Activated CD8-positive, alpha-beta T cell treated with anti-CD3 and anti-CD28 coated beads for 36 hours (primary cell): ENCODE measurements at regions not wholly inside any gene's neighbourhood (a gene's known extent, or its start where the extent isn't known, plus 50 kb on each side); places are given as distances from the start of the nearest gene placed in this dataset.

Source experiments
- ATAC-seq: fragments of 200-7000 bp; cut with Tn5 transposase; one replicate; pipeline ENCODE4 v1.10.0; 2021; ENCODE audit warnings: mild to moderate bottlenecking, moderate library complexity
- CTCF ChIA-PET: fragments of 350-600 bp; sonication (Branson Sonifier 250); formaldehyde crosslinking; loops from one replicate; lab custom pipeline; 2021; ENCODE audit warnings: antibody characterized with exemption; lab: Charles Lee
- POLR2A ChIA-PET: fragments of 350-600 bp; sonication (Branson Sonifier 250); formaldehyde crosslinking; loops from one replicate; lab custom pipeline; 2021; ENCODE audit warnings: antibody characterized with exemption; lab: Charles Lee
- DNase-seq: peaks from one replicate; pipeline ENCODE4 v3.0.0-alpha.2; 2020
- H3K27ac Mint-ChIP-seq: one replicate; pipeline ENCODE4 v1.8.0; 2021; ENCODE audit warnings: mild to moderate bottlenecking, mixed read lengths
- H3K27me3 Mint-ChIP-seq: one replicate; pipeline ENCODE4 v1.8.0; 2021; ENCODE audit warnings: mixed read lengths
- H3K36me3 Mint-ChIP-seq: one replicate; pipeline ENCODE4 v1.8.0; 2021; ENCODE audit warnings: low read depth, mixed read lengths
- H3K4me1 Mint-ChIP-seq: one replicate; pipeline ENCODE4 v1.8.0; 2021; ENCODE audit warnings: low read depth, mixed read lengths
- H3K4me3 Mint-ChIP-seq: one replicate; pipeline ENCODE4 v1.8.0; 2021; ENCODE audit warnings: mild to moderate bottlenecking, moderate library complexity, mixed read lengths
- H3K9me3 Mint-ChIP-seq: one replicate; pipeline ENCODE4 v1.8.0; 2021; ENCODE audit warnings: mixed read lengths
- CTCF ChIP-seq: fragments of 200-600 bp; IDR thresholded peaks from one replicate; pipeline ENCODE4 v1.8.0; 2022; ENCODE audit warnings: antibody characterized with exemption, mild to moderate bottlenecking
- intact Hi-C: fragments of 100-400 bp; cut with micrococcal nuclease; formaldehyde crosslinking; loops from one replicate; pipeline ENCODE4 v1.10.0; 2022

- no peak for DNase-seq
- H3K4me3 Mint-ChIP-seq: no peak overlapping the region
- CTCF ChIA-PET: no interaction called here
- H3K9me3 Mint-ChIP-seq: no peaks in the 10 kb centered on the region
- no peaks in the 10 kb centered on the region for H3K27me3 Mint-ChIP-seq
- no peak for TF ChIP-seq CTCF
- no peaks in the 10 kb centered on the region for H3K36me3 Mint-ChIP-seq
- intact Hi-C loops: no loop called here
- ATAC-seq: no peak
- H3K4me1 Mint-ChIP-seq: no peaks in the 10 kb centered on the region
- POLR2A ChIA-PET: no interaction called here
- no peak overlapping the region for H3K27ac Mint-ChIP-seq
Observed at GRCh38 chr16:48942996-48943395, 333.0 kb upstream of the N4BP1 start.

- DNase-seq (no peak), ATAC-seq (no peak)
- no peak for TF ChIP-seq CTCF
- Mint-ChIP-seq H3K9me3 (no peaks in the 10 kb centered on the region), H3K4me3 (no peak overlapping the region), H3K27ac (no peak overlapping the region), H3K4me1 (no peaks in the 10 kb centered on the region), H3K27me3 (no peaks in the 10 kb centered on the region), H3K36me3 (no peaks in the 10 kb centered on the region)
- intact Hi-C loops: no loop called here
- ChIA-PET POLR2A (no interaction called here), CTCF (no interaction called here)
Observed at GRCh38 chr16:48936811-48937210, 326.8 kb upstream of the N4BP1 start.

GRCh38 chr16:48932216-48932855 lies 322.4 kb upstream of the N4BP1 start:
- DNase-seq (no peak), ATAC-seq (no peak)
- Mint-ChIP-seq H3K9me3 (peaks cover 2% of the 10 kb centered on the region), H3K4me1 (no peaks in the 10 kb centered on the region), H3K4me3 (no peak overlapping the region), H3K36me3 (no peaks in the 10 kb centered on the region), H3K27ac (no peak overlapping the region), H3K27me3 (no peaks in the 10 kb centered on the region)
- POLR2A ChIA-PET: no interaction called here
- TF ChIP-seq CTCF: no peak
- intact Hi-C loops: no loop called here
- CTCF ChIA-PET: no interaction called here

GRCh38 chr16:48930951-48931553 lies 321.1 kb upstream of the N4BP1 start:
- POLR2A ChIA-PET: no interaction called here

More at GRCh38 chr16:48930951-48931553, 321.1 kb upstream of the N4BP1 start:
- Mint-ChIP-seq H3K4me1 (no peaks in the 10 kb centered on the region), H3K27ac (no peak overlapping the region), H3K9me3 (peaks cover 7% of the 10 kb centered on the region), H3K4me3 (no peak overlapping the region), H3K36me3 (no peaks in the 10 kb centered on the region), H3K27me3 (no peaks in the 10 kb centered on the region)
- no peak for DNase-seq
- no peak for ATAC-seq
- CTCF ChIA-PET: no interaction called here
- intact Hi-C loops: no loop called here
- no peak for TF ChIP-seq CTCF
